HG03565 (cell line): ENCODE measurements at regions not wholly inside any gene's neighbourhood (a gene's known extent, or its start where the extent isn't known, plus 50 kb on each side); places are given as distances from the start of the nearest gene placed in this dataset.
"Not testable (repeated sequence)": the region's sequence is repeated elsewhere in the genome, so short reads cannot be mapped to it uniquely, and the experiment has no call there.

Experiments
- ATAC-seq: cut with Tn5 transposase; IDR thresholded peaks from one replicate; pipeline ENCODE4 v1.9.1; 2021; ENCODE audit warnings: mild to moderate bottlenecking, moderate library complexity; ENCODE audit not compliant: unreplicated experiment

DNA sequence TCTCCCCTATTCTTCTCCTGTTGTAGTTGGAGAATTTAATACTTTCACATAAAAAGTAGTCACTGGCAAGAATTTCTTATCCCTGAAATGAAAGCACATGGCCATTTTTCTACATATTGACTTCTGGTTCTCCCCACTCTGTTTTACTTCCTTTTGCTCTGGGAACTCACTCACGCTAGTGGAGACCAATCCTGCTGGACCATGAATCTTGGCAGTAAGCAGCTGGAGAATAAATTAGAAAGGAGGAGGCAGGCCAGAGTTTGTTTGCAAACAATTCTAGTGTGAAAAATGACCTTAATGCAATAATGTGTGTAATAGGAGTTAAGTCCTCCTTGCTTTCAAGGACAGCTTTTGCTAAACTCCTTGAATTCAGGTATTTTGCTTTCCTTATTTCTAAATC is 412.3 kb upstream of the CHORDC1 start:
- no peak for ATAC-seq

DNA sequence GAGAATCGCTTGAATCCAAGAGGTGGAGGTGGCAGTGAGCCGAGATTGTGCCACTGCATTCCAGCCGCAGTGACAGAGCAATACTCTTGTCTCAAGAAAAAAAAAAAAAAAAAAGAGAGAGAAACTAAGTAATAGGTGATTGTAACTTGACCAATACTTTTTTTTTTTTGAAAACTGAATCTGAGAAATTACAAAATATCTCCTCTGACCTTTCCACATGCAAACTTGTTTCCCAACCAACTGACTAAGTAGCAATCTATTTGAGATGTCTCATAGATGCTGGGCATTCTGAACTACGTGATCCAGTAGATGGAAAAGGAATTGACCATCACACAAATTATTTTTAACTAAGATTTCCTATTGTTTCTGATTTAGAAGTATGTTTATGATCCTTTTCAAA is 407.3 kb upstream of the CHORDC1 start:
- ATAC-seq, result no peak

DNA sequence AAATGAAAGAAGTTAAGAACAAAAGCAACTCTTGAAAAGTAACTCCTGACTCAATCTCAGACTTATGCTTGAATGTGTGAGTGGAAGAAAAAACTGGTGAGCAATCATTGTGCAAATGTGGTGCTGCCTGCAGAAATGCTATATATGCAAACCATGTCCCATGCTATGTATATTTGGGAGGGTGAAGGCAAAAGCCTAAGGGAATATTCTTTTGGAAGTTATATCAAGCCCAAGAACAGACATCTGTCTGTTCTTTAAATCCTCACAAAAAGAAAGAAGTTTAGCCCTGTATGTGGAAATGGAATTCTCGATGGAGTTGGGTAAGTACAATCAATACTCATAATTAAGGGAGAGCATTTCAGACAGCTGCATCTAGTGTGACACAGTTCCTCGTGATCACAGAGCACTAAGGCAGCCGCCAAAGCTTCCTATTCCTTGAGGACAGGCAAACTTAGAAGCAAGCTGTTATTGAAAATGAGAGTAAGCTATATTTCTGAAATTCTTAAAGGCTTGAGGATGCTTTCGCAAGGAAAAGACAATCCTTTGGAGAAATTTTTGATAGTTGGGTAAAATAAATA is 406.5 kb upstream of the CHORDC1 start:
- no peak for ATAC-seq

DNA sequence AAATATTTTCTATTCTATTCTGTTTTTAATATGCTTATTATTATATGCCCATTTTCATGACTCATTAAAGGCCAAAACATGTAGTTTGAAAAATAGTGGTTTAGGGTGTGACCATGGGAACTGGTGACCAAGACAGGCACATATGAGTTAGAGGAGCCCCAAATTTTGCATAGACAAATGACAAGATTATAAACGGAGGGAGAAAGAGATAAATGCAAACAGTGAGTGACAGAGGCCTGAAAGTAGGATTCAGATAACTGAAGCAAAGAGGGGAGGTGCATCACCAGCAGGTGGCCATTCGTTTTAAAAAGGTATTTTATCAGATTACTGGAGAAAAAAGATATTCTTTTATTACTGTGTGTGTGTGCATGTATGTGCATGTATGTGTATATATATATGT is 391.5 kb upstream of the CHORDC1 start:
- no peak for ATAC-seq

DNA sequence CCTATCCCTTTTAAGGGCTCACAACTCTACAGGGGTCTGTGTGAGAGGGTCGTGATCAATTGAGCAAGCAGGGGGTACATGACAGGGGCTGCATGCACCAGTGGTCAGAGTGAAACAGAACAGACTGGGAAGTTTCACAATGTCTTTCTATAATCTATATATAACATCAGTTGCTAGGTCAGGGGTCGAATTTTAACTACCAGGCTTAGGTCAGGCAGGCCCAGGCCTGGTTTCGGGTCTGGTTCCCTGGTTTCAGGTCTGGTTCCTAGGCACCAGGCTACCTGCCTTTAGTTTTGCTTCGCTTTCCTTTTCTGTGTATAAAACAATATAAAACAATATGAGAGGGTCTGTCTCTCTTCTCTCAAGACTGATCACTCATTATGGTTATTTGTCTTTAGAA is 390.2 kb upstream of the CHORDC1 start:
- ATAC-seq, result not testable (repeated sequence)

DNA sequence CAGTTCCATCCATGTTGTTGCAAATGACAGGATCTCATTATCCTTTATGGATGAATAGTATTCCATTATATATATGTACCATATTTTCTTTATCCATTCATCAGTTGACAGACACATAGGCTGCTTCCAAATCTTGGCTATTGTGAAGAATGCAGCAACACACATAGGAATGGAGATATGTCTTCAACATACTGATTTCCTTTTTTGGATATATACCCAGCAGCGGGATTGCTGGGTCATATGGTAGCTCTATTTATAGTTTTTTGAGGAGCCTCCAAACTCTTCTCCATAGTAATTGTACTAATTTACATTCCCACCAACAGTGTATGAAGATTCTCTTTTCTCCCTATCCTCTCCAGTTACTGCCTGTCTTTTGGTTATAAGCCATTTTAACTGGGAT is 383.9 kb upstream of the CHORDC1 start:
- ATAC-seq, result no peak

DNA sequence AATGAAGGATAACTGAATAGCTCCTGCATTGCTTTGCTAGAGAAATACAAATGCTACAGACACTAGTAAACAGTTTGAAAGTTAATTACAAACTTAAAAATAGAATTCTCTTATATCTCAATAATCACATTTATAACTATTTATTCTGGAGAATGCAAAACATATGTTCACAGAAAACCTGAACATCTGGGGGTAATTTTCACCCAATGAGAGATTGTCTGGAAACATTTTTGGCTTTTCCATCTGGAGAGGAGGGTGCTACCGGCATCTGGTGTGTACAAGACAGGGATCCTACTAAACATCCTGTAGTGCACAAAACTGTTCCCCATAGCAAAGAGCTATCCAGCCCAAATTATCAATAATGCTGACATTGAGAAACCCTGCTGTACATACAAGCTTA is 378.4 kb upstream of the CHORDC1 start:
- no peak for ATAC-seq

DNA sequence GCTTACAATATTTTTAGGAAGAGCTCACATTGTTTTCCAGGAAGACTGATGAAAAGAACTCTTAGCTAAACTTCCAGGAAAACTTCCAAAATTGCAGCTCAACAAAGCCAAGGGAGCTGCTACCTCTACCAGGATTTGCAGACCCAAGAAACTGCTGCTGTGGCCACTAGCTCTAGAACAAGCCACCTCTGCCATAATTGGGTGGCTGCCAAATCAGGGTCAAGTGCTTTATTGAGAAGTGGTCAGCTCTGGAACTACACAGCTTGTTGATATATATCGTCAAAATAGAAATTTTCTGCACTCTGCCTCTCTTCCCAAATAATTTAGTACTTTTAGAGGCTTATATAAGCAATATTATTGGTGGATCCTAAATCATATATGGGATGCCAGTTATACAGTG is 371.8 kb upstream of the CHORDC1 start:
- ATAC-seq, result no peak

DNA sequence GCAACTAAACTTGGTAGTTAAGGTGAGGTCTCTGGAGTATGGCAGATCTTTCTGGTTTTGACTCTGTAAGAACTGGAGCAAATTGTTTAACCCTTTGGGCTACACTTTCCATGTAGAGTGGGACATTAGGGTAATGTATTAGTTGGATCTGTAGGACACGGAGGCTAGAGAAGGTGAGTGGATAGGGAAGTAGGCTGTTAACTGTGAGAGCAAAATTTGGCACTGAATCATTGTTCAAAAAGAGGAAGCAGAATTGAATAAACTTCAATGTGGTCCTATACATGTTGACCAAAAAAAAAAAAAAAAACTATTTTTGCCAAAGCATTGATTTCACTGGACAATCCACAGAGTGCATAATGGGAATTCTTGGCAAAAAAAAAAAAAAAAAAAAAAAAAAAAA is 370.2 kb upstream of the CHORDC1 start:
- no peak for ATAC-seq

DNA sequence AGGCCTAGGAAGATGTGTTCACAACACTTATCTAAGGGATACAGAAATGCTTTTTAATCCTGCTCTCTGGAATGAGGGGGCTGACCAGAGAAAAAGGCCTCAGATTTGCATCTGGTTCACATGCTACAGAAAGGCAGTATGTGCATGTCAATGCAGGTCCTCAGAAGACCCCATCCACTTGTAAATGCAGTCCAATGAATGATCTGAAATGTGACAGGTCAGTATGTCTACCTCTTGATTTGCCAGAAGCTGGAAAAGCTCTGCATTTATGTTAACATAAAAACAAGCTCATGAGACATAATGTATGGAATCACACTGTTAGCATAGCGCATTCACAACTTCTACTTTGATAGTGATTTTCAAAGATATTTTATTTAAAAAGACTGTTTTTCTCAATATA is 367.4 kb upstream of the CHORDC1 start:
- no peak for ATAC-seq

DNA sequence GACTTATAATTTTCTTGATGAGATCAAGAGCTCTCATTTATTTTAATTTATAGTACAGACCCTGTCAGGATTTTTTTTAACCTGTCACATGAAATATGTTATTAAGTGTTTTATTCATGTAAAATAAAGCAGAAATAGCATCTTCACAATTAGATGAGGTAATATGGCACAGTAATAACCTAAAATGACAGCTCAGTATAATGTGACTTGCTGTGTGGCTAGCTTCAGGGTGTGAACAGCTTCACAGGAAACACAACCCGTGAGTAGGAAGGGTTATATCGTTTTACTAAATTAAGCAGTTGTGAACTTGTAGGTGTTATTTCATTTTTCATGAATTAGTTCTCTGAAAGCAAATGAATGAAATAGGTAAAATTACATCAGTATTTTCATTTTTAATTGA is 366.9 kb upstream of the CHORDC1 start:
- no peak for ATAC-seq

DNA sequence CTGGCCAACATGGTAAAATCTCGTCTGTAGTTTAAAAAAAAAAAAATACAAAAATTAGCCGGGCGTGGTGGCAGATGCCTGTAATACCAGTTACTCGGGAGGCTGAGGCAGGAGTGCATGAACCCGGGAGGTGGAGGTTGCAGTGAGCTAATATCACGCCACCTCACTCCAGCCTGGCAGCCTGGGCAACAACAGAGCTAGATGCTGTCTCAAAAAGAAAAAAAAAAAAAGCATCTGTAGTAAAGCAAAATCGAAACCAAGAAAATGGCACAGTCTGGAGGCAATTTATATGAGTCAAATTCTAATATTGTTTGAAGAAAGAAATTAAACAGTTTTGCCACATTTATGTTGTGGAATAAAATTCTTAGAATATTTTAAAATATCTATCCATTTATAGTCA is 365.0 kb upstream of the CHORDC1 start:
- no peak for ATAC-seq

DNA sequence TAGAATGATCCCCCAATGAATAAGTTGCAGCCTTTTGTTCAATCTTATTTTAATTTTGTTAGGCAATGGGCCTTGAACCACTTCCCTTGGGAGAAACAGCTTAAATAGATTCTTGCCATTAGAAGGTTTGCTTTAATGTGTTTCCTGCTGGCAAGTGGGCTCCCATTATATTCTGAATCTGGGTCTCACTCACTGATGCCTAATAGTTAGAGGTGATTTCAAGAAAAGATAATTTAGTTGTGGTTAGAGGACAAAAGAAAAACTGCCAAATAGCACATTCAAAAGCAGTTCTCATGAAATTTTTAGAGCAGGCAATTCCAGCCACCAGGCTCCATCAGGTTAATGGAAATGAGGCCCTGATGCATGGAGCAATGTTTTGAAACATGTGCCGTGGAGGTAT is 362.6 kb upstream of the CHORDC1 start:
- ATAC-seq, result no peak

DNA sequence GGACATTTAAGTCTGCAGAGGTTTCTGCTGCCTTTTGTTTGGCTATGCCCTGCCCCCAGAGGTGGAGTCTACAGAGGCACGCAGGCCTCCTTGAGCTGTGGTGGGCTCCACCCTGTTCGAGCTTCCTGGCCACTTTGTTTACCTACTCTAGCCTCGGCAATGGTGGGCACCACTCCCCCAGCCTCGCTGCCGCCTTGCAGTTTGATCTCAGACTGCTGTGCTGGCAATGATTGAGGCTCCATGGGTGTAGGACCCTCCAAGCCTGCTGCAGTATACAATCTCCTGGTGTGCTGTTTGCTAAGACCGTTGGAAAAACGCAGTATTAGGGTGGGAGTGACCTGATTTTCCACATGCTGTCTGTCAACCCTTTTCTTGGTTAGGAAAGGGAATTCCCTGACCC is 360.1 kb upstream of the CHORDC1 start:
- not testable (repeated sequence) for ATAC-seq

DNA sequence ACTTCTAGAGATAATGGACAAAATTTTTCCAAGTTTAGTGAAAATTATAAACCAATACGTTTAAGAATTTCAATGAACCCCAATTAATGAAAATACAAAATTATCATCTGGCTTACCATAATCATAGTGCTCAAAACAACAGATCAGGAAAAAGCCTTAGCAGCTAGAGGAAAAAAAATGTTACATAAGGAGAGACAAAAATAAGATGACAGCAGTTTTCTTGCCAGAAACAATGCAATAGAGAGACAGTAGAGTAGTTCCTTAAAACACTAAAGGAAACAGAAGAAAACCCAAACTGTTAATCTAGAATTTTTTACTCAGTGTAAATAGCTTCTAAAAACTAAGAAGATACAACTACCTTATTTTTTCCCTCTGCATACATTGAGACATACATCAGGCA is 341.7 kb upstream of the CHORDC1 start:
- ATAC-seq, result no peak

DNA sequence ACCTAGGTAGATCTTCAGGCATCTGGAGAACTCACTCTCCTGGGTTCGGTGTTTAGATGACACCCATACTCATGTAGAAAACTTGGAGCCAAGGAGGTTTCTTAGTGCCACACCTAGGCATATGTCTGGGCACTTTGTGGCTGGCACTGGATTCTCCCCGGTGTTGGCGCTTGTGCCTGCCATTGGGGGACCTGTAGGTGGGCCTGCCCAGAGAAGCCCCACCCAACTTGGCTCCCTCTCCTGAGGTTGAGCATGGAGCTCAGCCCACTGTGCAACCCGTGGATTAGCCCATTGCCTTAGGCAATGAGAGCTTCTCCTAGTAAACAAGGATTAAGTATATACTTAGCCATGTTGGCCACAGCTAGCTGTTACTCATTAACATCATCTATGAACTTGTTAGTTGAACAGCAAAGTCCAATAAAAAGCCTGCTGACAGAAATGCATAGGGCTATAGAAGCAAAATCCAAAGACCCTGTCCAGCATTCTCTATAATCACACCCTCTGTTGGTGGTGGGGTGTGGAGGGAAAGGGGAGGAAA is 335.5 kb upstream of the CHORDC1 start:
- no peak for ATAC-seq

DNA sequence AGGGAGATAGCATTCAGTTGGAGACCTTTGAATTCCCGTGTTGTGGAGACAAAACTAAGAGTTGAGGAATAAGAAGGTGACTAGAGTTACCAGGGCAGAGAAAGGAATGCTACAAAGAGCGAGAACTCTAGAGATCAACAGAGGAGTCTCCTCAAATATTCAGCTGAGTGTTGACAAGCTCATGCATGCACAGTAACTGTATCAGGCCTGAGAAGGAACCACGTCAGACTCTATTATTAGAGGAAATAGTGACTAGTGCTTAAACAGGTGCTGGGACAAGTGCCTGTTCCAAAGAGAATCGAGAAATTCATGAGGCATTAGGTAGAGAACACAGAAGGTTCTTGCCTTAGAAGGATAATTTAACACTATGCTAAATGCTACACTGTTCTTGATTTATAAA is 333.8 kb upstream of the CHORDC1 start:
- ATAC-seq, result no peak

DNA sequence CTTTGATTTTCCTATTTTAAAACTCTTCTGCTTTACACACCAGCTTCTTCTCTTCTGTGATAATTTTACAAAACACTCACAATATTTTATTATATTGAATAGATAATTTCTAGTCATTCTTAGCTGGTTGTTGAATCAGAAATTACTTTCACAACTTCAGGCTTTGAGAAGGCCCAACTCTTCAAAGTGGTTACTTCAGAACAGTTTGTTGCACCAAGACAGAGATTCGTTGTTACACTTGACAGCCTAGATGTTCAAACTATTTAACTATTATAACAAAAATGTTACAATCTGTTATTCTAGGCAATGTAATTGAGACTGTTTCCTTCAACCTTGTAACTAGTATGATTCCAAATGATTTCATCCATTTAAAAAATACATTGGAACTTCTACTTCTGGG is 333.2 kb upstream of the CHORDC1 start:
- no peak for ATAC-seq

DNA sequence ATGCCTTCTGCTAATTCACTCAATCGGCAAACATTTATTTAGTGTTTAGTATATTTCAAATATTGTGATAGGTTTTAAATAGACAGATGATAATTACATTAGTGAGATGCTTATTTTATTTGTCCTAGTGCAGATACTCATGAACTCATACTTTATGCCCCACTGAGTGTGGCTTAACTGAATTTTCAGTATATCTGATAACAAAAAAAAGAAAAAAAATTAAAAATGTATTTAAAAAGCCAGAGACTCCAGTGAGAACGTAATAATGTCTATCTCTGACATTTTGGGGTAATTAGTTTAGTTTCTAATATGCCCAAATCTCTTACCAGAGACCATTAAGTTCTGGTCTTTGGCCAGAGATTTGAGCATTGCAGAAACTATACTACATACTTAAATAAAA is 332.6 kb upstream of the CHORDC1 start:
- ATAC-seq, result no peak

DNA sequence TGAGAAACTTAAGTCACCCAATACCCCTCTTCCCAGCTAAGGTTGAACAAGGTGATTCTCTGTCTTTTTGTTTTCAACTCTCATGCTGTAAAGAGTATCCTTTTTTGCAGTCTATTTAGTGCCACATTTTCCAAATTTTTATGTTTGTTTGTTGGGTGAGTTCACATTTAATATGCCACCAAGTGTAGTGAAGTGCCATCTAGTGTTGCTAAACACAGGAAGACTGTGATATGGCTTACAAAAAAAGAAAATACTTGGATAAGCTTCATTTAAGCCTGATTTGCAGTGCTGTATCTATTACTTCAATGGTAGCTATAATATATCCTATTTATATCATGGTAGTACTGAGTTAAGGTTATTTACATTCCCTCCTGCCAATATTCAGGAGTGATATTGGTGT is 319.2 kb upstream of the CHORDC1 start:
- no peak for ATAC-seq

DNA sequence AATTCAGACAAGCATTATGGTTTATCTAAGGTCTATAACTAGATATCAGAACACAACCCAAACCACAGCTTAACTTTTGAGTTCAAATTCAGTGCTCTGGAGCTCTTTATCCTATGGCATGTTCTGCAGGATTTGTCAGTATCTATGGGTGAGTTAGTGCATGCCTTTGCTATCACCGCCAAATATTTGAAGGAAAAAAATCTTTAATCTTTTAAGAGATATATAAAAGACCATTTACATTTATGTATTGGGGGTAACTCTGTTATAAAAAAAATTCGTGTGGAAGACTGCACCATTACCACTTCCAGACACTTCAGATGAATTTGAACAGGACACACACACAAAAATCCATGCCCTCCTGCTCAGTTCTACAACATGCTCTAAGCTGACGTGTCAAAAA is 313.5 kb upstream of the CHORDC1 start:
- no peak for ATAC-seq

DNA sequence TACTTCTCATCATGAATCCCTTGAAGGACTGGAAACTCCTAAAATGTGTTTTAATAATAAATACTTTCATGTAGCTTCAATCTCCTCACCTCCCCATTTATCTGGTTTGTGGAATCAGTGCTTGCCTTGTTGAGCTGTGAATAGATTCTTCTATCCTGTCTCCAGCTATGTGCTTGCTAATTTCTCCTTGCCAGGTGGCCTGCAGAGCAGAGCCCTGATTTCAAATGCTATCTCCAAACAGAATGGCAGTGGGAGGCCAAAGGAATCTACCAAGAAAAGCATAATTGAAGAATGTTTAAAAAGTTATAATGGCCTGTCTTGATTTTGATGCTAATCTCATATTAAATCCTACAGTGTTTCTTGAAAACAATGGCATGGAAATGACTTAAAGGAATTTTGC is 309.3 kb upstream of the CHORDC1 start:
- no peak for ATAC-seq

DNA sequence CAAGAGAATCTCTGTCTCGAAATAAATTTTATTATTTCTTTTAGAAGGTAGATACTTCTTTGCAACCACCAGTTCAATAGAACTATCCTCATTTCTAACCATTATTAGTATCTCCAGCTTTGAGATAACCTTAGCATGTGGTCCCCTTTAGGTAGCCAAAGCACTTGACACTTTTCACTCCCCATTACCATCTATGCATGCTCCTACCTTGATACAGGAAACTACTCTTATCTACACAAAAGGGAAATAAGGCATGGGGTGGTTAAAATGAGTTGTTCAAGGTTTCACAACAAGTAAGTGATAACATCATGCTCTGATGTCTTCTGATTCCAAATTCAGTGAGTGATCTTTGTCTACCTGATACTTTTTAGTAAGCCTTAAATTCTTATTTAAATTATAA is 308.2 kb upstream of the CHORDC1 start:
- ATAC-seq, result no peak

DNA sequence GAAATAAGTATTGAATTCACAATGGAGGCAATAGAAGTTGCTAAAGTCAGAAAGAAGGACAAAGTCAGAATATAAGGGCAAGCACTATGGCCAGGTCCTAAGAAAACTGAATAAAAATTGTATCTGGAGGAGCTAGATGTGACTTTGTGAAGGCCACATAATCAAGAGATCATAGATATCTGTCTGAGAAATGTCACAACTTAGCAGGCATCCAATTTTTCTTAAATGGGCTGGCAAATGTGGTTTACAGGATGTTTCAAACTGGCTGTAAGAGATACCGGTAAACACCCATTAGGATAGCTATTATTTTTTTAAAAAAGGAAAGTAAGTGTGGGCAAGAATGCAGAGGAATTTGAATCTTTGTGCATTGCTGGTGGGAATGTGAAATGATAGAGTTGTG is 303.1 kb upstream of the CHORDC1 start:
- ATAC-seq, result no peak
